ENCODE measurements at regions not wholly inside any gene's neighbourhood (a gene's known extent, or its start where the extent isn't known, plus 50 kb on each side); places are given as distances from the start of the nearest gene placed in this dataset.

GRCh38 chr2:199646439-199646838, 188.7 kb upstream of the SATB2 start:
- TF ChIP-seq CTCF (IDR thresholded peaks at IDR 0.05) (no peak), ZFX (IDR thresholded peaks at IDR 0.05; ENCODE audit: borderline replicate concordance) (no peak)
